Liver (tissue), 7 donors: ENCODE measurements at regions not wholly inside any gene's neighbourhood (a gene's known extent, or its start where the extent isn't known, plus 50 kb on each side); places are given as distances from the start of the nearest gene placed in this dataset.

Experiments
- DNase-seq: peaks from one replicate; pipeline ENCODE4 v3.0.0-alpha.2; 2017; ENCODE audit warnings: low spot score
- H3K27ac ChIP-seq, 2 donors: one replicate each; pipeline ENCODE4 v1.7.0; 2013; ENCODE audit warnings: inconsistent platforms in 2 of 2, low read length in 2 of 2, control low read depth in 1 of 2, low read depth in 1 of 2, mild to moderate bottlenecking in 1 of 2
- H3K27me3 ChIP-seq, 4 donors: one replicate each; pipeline versions ENCODE4 v1.6.1 to v1.7.0; 2013; ENCODE audit warnings: low read length in 3 of 4, inconsistent platforms in 1 of 4, mild to moderate bottlenecking in 1 of 4, moderate library complexity in 1 of 4; ENCODE audit not compliant: control insufficient read depth in 4 of 4, insufficient read depth in 4 of 4
- H3K36me3 ChIP-seq, 4 donors: one replicate each; pipeline versions ENCODE4 v1.6.1 to v1.7.0; 2013; ENCODE audit warnings: low read length in 3 of 4, mild to moderate bottlenecking in 3 of 4, low read depth in 1 of 4, moderate library complexity in 1 of 4; ENCODE audit not compliant: control insufficient read depth in 4 of 4, insufficient read depth in 3 of 4
- H3K4me1 ChIP-seq, 4 donors: one replicate each; pipeline versions ENCODE4 v1.6.1 to v1.7.0; 2013; ENCODE audit warnings: low read length in 3 of 4, mild to moderate bottlenecking in 3 of 4, moderate library complexity in 1 of 4; ENCODE audit not compliant: control insufficient read depth in 4 of 4, insufficient read depth in 4 of 4
- H3K4me3 ChIP-seq, 3 donors: one replicate each; pipeline versions ENCODE4 v1.6.1 to v1.7.0; 2013; ENCODE audit warnings: low read length in 3 of 3, control low read depth in 1 of 3, low read depth in 1 of 3, mild to moderate bottlenecking in 1 of 3
- H3K9ac ChIP-seq, 2 donors: one replicate each; pipeline ENCODE4 v1.7.0; 2013; ENCODE audit warnings: low read length in 2 of 2, mild to moderate bottlenecking in 2 of 2, moderate library complexity in 2 of 2, control low read depth in 1 of 2, low read depth in 1 of 2
- H3K9me3 ChIP-seq, 4 donors: one replicate each; pipeline versions ENCODE4 v1.6.1 to v1.7.0; 2013; ENCODE audit warnings: low read length in 3 of 4; ENCODE audit not compliant: control insufficient read depth in 4 of 4
- FOXA1 ChIP-seq: IDR thresholded peaks from 2 replicates; pipeline ENCODE4 v1.6.1; 2016; ENCODE audit warnings: antibody characterized with exemption
- GABPA ChIP-seq, 2 donors: IDR thresholded peaks in 1 of 2; conservative IDR thresholded peaks in 1 of 2; 2 replicates each; pipeline ENCODE4 v1.6.1; 2016; ENCODE audit warnings: antibody characterized with exemption in 2 of 2, mild to moderate bottlenecking in 1 of 2, moderate library complexity in 1 of 2
- RXRA ChIP-seq, 2 donors: IDR thresholded peaks; 2 replicates each; pipeline ENCODE4 v1.6.1; 2017 to 2018; ENCODE audit warnings: antibody characterized with exemption in 2 of 2, mild to moderate bottlenecking in 1 of 2
- SP1 ChIP-seq: IDR thresholded peaks from 2 replicates; pipeline ENCODE4 v1.6.1; 2018; ENCODE audit warnings: antibody characterized with exemption, mild to moderate bottlenecking
- TAF1 ChIP-seq: conservative IDR thresholded peaks from 2 replicates; pipeline ENCODE4 v1.6.1; 2016; ENCODE audit warnings: antibody characterized with exemption, mild to moderate bottlenecking
- WGBS: extraction: QIAGEN DNeasy Blood & Tissue Kit; methylation state at CpG from one replicate; pipeline ENCODE4 v1.1.7; 2013; 5-methylcytosine and 5-hydroxymethylcytosine counted together
- TF ChIP-seq, protein P1 (sequence below): IDR thresholded peaks from 2 replicates; pipeline ENCODE4 v1.6.1; 2016; ENCODE audit warnings: antibody characterized with exemption
- TF ChIP-seq, protein P2 (sequence below): IDR thresholded peaks from 2 replicates; pipeline ENCODE4 v1.6.1; 2016; ENCODE audit warnings: antibody characterized with exemption
- TF ChIP-seq, protein P3 (sequence below): IDR thresholded peaks from 2 replicates; pipeline ENCODE4 v1.6.1; 2016; ENCODE audit warnings: antibody characterized with exemption
- TF ChIP-seq, protein P4 (sequence below): IDR thresholded peaks from 2 replicates; pipeline ENCODE4 v1.6.1; 2016; ENCODE audit warnings: antibody characterized with exemption, mild to moderate bottlenecking
- donor health status: healthy.
- donor health status: healthy.
- donor health status: healthy.
- donor health status: healthy.

DNA sequence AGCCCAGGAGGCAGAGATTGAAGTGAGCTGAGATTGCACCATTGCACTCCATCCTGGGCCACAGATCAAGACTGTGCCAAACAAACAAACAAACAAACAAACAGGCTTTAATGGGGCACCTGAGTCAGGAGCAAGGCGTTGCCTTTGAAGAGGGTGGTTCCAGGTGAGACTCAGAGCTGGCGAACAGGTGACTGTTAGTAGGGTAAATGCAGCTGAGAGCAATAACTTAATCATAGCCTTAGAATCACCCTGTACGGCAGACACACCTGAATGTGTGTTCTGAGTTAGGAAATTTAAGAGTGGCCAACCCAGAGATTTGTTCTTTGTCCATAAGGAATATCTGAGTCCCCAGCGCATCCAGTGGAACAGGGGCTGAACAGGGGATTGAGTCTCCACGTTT lies 440.4 kb downstream of the RPS6KC1 start:
- Histone ChIP-seq H3K27me3 (no peaks in the 10 kb centered on the region), H3K27ac (no peak overlapping the region), H3K4me3 (no peak overlapping the region), H3K9ac (no peak overlapping the region), H3K4me1 (no peaks in the 10 kb centered on the region), H3K36me3 (no peaks in the 10 kb centered on the region), H3K9me3 (no peaks in the 10 kb centered on the region)
- TF ChIP-seq, protein P1, sequence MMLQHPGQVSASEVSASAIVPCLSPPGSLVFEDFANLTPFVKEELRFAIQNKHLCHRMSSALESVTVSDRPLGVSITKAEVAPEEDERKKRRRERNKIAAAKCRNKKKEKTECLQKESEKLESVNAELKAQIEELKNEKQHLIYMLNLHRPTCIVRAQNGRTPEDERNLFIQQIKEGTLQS = no peak
- TF ChIP-seq, protein P2, sequence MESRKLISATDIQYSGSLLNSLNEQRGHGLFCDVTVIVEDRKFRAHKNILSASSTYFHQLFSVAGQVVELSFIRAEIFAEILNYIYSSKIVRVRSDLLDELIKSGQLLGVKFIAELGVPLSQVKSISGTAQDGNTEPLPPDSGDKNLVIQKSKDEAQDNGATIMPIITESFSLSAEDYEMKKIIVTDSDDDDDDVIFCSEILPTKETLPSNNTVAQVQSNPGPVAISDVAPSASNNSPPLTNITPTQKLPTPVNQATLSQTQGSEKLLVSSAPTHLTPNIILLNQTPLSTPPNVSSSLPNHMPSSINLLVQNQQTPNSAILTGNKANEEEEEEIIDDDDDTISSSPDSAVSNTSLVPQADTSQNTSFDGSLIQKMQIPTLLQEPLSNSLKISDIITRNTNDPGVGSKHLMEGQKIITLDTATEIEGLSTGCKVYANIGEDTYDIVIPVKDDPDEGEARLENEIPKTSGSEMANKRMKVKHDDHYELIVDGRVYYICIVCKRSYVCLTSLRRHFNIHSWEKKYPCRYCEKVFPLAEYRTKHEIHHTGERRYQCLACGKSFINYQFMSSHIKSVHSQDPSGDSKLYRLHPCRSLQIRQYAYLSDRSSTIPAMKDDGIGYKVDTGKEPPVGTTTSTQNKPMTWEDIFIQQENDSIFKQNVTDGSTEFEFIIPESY = no peak
- TF ChIP-seq SP1 (no peak), GABPA (IDR thresholded peaks at IDR 0.05 in 1 of 2, conservative IDR thresholded peaks at IDR 0.05 in 1 of 2) (no peak), FOXA1 (no peak)
- 85% methylated on average over 5 of the region's 5 CpGs for WGBS
- DNase-seq = no peak

DNA sequence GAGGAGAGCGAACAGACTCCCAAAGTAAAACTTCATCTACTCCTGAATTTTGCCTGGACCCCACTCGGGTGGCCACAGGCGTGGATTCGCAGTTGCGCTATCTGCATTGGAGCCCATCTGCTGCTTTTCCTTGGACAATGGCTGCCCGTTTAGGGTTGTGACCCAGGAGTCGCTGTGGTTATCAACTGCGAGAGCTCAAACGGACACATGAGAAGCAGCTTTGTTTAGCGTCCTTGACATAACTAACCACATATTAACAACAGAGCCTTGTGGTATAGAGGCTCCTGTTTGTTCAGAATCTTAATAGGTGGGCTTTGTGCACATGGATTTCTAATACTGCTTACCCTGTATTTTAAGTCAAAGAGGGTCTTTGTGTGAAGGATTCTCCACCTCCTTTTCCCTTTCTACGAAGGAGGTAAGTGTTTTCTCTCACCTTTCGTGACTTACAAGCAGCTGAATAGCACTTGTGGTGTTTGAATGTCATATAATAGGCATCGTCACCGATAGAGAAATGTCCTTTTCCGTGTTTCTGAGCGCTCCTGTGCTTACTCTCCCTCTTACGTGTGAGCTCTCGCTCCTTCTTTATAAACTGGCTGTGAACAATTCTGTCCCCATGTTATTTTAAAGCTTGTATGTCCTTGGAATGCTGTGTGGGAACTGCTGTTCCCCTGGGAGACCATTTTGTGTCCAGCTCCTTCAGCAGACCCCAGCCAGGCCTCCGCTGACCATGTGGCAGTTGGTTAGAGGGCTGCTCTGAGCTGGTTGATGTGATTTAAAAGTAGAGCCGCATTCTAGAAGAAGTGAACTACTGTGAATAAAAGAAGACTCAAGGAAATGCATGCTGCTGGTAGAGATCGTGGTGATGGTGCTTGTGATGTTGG lies 441.4 kb downstream of the RPS6KC1 start:
- Histone ChIP-seq H3K27me3 (no peaks in the 10 kb centered on the region), H3K27ac (no peak overlapping the region), H3K4me1 (no peaks in the 10 kb centered on the region), H3K4me3 (no peak overlapping the region), H3K36me3 (no peaks in the 10 kb centered on the region), H3K9ac (no peak overlapping the region), H3K9me3 (no peaks in the 10 kb centered on the region)
- WGBS = 87% methylated on average over 21 of the region's 21 CpGs
- no peak for DNase-seq
- TF ChIP-seq TAF1 (no peak), RXRA (IDR thresholded peaks at IDR 0.05) (no peak)
- TF ChIP-seq, protein P2 = no peak
- TF ChIP-seq, protein P3, sequence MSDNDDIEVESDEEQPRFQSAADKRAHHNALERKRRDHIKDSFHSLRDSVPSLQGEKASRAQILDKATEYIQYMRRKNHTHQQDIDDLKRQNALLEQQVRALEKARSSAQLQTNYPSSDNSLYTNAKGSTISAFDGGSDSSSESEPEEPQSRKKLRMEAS = no peak
- TF ChIP-seq, protein P4, sequence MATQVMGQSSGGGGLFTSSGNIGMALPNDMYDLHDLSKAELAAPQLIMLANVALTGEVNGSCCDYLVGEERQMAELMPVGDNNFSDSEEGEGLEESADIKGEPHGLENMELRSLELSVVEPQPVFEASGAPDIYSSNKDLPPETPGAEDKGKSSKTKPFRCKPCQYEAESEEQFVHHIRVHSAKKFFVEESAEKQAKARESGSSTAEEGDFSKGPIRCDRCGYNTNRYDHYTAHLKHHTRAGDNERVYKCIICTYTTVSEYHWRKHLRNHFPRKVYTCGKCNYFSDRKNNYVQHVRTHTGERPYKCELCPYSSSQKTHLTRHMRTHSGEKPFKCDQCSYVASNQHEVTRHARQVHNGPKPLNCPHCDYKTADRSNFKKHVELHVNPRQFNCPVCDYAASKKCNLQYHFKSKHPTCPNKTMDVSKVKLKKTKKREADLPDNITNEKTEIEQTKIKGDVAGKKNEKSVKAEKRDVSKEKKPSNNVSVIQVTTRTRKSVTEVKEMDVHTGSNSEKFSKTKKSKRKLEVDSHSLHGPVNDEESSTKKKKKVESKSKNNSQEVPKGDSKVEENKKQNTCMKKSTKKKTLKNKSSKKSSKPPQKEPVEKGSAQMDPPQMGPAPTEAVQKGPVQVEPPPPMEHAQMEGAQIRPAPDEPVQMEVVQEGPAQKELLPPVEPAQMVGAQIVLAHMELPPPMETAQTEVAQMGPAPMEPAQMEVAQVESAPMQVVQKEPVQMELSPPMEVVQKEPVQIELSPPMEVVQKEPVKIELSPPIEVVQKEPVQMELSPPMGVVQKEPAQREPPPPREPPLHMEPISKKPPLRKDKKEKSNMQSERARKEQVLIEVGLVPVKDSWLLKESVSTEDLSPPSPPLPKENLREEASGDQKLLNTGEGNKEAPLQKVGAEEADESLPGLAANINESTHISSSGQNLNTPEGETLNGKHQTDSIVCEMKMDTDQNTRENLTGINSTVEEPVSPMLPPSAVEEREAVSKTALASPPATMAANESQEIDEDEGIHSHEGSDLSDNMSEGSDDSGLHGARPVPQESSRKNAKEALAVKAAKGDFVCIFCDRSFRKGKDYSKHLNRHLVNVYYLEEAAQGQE = no peak
